ENCODE measurements at regions not wholly inside any gene's neighbourhood (a gene's known extent, or its start where the extent isn't known, plus 50 kb on each side); places are given as distances from the start of the nearest gene placed in this dataset.

DNA sequence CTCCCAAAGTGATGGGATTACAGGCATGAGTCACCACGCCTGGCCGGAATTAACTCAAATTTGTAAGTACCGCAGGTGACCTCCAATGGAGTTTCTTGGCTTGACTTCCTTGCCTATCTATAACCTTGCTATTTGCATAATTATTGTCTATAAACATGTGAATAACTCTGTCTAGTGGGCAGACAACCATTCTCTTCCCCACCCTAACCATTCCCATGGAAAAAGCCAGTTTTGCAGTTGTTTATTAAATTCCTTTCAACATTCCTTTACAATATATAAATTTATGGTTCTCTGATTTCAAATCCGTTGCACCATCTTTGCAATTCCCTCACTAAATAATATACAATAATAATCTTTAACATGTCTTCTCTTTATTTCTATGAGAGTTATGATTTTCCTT, 61.0 kb upstream of the ZDHHC17 start:
- peaks cover 2% of the 10 kb centered on the region; the same call in 1 of the 2 replicates for H3K4me1 ChIP-seq (ENCODE audit: control insufficient read depth, insufficient read depth, low read length)
- WGBS (ENCODE audit: insufficient coverage, insufficient read length): 100% methylated on average over 1 of the region's 4 CpGs
- H3K36me3 ChIP-seq (ENCODE audit: control insufficient read depth, insufficient read depth, low read length): no peaks in the 10 kb centered on the region
- no peaks in the 10 kb centered on the region for H3K9me3 ChIP-seq (ENCODE audit: control insufficient read depth, insufficient read depth, low read length)
- H3K27me3 ChIP-seq (ENCODE audit: control insufficient read depth, insufficient read depth, low read length): no peaks in the 10 kb centered on the region
- H3K27ac ChIP-seq (ENCODE audit: low read length): no peak overlapping the region
- no peak for DNase-seq (ENCODE audit: low read depth, low spot score)
- no peak overlapping the region for H3K4me3 ChIP-seq (ENCODE audit: low read length)

DNA sequence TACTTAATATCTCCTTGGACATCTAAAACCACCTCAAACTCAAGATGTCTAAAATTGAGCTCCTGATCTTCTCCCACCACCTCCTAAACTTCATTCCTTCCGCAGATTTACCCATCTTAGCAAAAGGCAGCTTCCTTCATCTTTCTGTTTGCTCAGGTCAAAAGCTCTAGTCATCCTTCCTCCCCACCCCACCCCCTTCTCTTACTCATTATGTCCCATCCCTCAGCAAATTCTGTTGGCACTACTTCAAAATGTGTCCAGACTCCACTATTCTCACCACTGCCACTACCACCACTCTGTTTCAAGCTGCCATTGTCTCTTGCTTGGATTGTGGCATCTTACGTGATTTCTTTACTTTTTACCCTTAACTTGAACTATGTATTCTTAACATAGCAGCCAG, 59.2 kb upstream of the ZDHHC17 start:
- Histone ChIP-seq H3K27ac (ENCODE audit: low read length) (no peak overlapping the region), H3K36me3 (ENCODE audit: control insufficient read depth, insufficient read depth, low read length) (no peaks in the 10 kb centered on the region), H3K4me1 (ENCODE audit: control insufficient read depth, insufficient read depth, low read length) (no peaks in the 10 kb centered on the region), H3K9me3 (ENCODE audit: control insufficient read depth, insufficient read depth, low read length) (no peaks in the 10 kb centered on the region), H3K4me3 (ENCODE audit: low read length) (no peak overlapping the region), H3K27me3 (ENCODE audit: control insufficient read depth, insufficient read depth, low read length) (no peaks in the 10 kb centered on the region)
- no CpG with 5 or more reads among the region's 2 CpGs for WGBS (ENCODE audit: insufficient coverage, insufficient read length)
- DNase-seq (ENCODE audit: low read depth, low spot score): no peak

DNA sequence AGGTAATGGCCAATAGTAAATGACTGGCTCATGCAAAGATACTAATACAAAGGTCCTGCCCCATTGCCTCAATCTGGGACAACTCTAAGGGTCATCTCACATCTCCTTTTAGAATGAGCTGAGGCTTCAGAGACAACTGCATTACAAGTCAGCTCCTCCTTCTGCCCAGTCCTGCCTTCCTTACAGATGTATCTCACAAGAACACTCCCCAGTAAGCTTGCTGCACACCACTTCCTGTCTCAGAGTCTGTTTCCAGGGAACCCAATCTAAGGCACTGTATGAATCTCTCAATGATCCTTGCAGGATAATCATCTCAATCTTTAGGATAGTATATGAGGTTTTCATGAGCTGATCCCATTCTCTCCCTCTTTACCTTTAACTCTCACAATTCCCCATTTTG, 57.8 kb upstream of the ZDHHC17 start:
- Histone ChIP-seq H3K4me3 (ENCODE audit: low read length) (no peak overlapping the region), H3K4me1 (ENCODE audit: control insufficient read depth, insufficient read depth, low read length) (no peaks in the 10 kb centered on the region), H3K27me3 (ENCODE audit: control insufficient read depth, insufficient read depth, low read length) (no peaks in the 10 kb centered on the region), H3K9me3 (ENCODE audit: control insufficient read depth, insufficient read depth, low read length) (no peaks in the 10 kb centered on the region), H3K27ac (ENCODE audit: low read length) (no peak overlapping the region), H3K36me3 (ENCODE audit: control insufficient read depth, insufficient read depth, low read length) (no peaks in the 10 kb centered on the region)
- DNase-seq (ENCODE audit: low read depth, low spot score): no peak

DNA sequence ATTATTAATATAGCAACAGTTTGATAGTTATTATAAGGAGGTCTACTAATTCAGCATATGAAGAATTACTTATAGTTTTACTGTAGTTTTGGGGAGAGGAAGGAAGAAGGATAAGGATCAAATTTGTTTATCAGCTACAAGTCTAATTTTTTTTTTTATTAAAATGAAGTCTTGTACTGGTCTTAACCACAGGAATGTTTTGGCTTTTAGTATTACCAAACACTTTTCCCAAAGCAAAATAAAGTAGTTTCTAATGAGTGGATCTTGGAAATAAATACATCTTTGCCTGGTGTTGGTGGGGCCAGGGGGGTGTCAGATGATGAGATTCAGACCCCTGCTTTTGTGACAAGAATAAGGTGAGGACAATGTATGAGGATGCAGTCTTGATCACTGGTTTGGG, 57.2 kb upstream of the ZDHHC17 start:
- no peak for DNase-seq (ENCODE audit: low read depth, low spot score)
- H3K27ac ChIP-seq (ENCODE audit: low read length): no peak overlapping the region
- no peak overlapping the region for H3K4me3 ChIP-seq (ENCODE audit: low read length)
- H3K36me3 ChIP-seq (ENCODE audit: control insufficient read depth, insufficient read depth, low read length): no peaks in the 10 kb centered on the region
- no peaks in the 10 kb centered on the region for H3K9me3 ChIP-seq (ENCODE audit: control insufficient read depth, insufficient read depth, low read length)
- no peaks in the 10 kb centered on the region for H3K27me3 ChIP-seq (ENCODE audit: control insufficient read depth, insufficient read depth, low read length)
- H3K4me1 ChIP-seq (ENCODE audit: control insufficient read depth, insufficient read depth, low read length): no peaks in the 10 kb centered on the region

DNA sequence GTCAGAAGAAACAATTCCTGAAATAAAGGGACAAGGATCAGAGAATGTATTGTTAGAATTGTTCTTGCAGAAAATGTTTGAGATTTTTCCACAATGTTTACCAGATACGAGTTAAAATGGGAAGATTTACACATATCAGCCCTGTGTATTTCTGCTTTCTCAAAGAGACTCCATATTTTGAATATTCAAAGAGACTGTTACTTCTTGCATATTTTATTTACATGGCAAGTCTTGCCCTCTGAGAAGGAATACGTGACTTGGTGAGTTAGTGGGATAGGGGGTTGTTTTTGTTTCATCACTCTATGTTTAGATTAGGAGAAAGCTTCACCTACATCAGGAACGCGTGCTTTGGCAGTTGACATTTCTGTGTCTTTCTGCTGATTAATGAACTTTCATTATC, 56.1 kb upstream of the ZDHHC17 start:
- Histone ChIP-seq H3K27ac (ENCODE audit: low read length) (no peak overlapping the region), H3K36me3 (ENCODE audit: control insufficient read depth, insufficient read depth, low read length) (no peaks in the 10 kb centered on the region), H3K9me3 (ENCODE audit: control insufficient read depth, insufficient read depth, low read length) (no peaks in the 10 kb centered on the region), H3K4me1 (ENCODE audit: control insufficient read depth, insufficient read depth, low read length) (no peaks in the 10 kb centered on the region), H3K27me3 (ENCODE audit: control insufficient read depth, insufficient read depth, low read length) (no peaks in the 10 kb centered on the region), H3K4me3 (ENCODE audit: low read length) (no peak overlapping the region)
- DNase-seq (ENCODE audit: low read depth, low spot score): no peak
- no CpG with 5 or more reads among the region's 4 CpGs for WGBS (ENCODE audit: insufficient coverage, insufficient read length)

DNA sequence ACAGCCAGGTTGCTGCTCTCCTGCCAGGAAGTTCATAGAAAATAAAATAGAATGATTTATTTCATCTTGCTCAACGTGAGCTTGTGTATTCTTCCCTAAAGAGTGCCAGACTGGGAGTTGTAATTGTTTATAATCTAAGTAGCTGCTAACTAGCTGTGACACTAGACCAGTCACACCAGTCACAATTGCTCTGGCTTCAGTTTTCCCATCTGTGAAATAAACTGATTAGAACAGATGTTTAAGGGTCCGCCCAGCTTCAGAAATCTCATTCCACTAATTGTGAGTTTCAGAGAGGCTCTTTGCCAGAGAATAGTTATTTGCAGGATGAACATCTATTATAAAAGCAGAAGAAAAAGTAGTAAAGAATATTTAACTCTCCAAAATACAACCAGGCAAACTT, 55.6 kb upstream of the ZDHHC17 start:
- H3K4me1 ChIP-seq (ENCODE audit: control insufficient read depth, insufficient read depth, low read length): no peaks in the 10 kb centered on the region
- DNase-seq (ENCODE audit: low read depth, low spot score): no peak
- no peak overlapping the region for H3K27ac ChIP-seq (ENCODE audit: low read length)
- H3K36me3 ChIP-seq (ENCODE audit: control insufficient read depth, insufficient read depth, low read length): no peaks in the 10 kb centered on the region
- WGBS (ENCODE audit: insufficient coverage, insufficient read length): no CpG with 5 or more reads among the region's 2 CpGs
- H3K27me3 ChIP-seq (ENCODE audit: control insufficient read depth, insufficient read depth, low read length): no peaks in the 10 kb centered on the region
- no peaks in the 10 kb centered on the region for H3K9me3 ChIP-seq (ENCODE audit: control insufficient read depth, insufficient read depth, low read length)
- no peak overlapping the region for H3K4me3 ChIP-seq (ENCODE audit: low read length)

DNA sequence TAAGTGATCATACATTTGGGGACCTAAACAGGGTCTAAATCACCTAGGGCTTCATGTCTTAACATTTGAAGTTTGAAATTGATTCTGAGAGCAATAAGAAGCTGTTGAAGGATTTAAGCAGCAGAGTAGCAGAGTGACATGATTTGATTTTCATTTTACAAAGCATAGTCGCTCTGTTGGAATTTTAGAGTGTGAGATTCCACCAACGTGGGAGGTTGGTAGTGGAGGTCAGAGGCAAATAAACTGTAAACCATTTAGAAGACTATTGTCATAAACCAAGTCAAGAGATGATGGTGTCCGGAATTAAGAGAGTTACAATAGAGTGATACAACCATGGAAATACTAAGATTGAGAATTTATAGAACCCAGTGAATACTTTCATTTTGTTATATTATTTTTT, 52.7 kb upstream of the ZDHHC17 start:
- DNase-seq (ENCODE audit: low read depth, low spot score): no peak
- WGBS (ENCODE audit: insufficient coverage, insufficient read length): no CpG with 5 or more reads among the region's 3 CpGs
- no peaks in the 10 kb centered on the region for H3K9me3 ChIP-seq (ENCODE audit: control insufficient read depth, insufficient read depth, low read length)
- H3K27me3 ChIP-seq (ENCODE audit: control insufficient read depth, insufficient read depth, low read length): no peaks in the 10 kb centered on the region
- no peaks in the 10 kb centered on the region for H3K4me1 ChIP-seq (ENCODE audit: control insufficient read depth, insufficient read depth, low read length)
- H3K27ac ChIP-seq (ENCODE audit: low read length): no peak overlapping the region
- H3K36me3 ChIP-seq (ENCODE audit: control insufficient read depth, insufficient read depth, low read length): no peaks in the 10 kb centered on the region
- no peak overlapping the region for H3K4me3 ChIP-seq (ENCODE audit: low read length)

DNA sequence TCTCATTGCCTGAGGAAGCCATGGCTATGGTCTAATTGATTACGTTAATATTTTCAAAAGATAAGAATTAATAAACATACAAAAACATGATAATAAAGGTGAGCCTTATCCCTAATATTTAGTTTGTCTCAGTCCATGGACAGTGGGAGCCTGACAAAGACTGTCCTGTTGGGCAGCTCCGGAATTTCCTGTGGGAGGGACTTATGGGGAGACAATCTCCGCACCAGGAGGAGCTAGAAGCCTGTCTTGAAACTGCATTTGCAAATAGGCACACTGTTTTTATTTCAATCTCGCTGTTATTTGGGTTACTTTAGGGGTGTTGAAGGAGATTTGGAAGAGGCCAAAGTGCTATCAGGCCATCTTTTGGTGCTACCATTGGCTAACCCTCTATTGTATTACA, 50.8 kb upstream of the ZDHHC17 start:
- no peaks in the 10 kb centered on the region for H3K9me3 ChIP-seq (ENCODE audit: control insufficient read depth, insufficient read depth, low read length)
- H3K4me3 ChIP-seq (ENCODE audit: low read length): no peak overlapping the region
- H3K27ac ChIP-seq (ENCODE audit: low read length): no peak overlapping the region
- no peaks in the 10 kb centered on the region for H3K4me1 ChIP-seq (ENCODE audit: control insufficient read depth, insufficient read depth, low read length)
- no peaks in the 10 kb centered on the region for H3K27me3 ChIP-seq (ENCODE audit: control insufficient read depth, insufficient read depth, low read length)
- H3K36me3 ChIP-seq (ENCODE audit: control insufficient read depth, insufficient read depth, low read length): no peaks in the 10 kb centered on the region
- no CpG with 5 or more reads among the region's 4 CpGs for WGBS (ENCODE audit: insufficient coverage, insufficient read length)
- no peak for DNase-seq (ENCODE audit: low read depth, low spot score)

DNA sequence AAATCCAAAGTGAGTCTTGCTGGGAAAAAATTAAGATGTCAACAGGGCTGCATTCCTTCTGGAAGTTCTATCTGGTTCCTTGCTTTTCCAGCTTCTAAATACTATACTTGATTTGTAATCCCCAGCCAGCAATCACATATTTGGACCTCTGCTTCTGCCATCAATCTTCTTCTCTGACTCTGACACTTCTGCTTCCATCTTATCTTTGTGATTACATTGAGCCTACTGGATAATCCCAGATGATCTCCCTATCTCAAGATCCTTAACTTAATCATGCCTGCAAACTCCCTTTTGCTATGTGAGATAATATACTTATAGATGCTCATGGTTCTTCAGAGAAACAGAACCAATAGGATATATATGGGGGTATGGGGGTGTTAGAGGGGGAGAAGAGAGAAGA, 49.9 kb upstream of the ZDHHC17 start:
- Histone ChIP-seq H3K27me3 (ENCODE audit: control insufficient read depth, insufficient read depth, low read length) (no peaks in the 10 kb centered on the region), H3K9me3 (ENCODE audit: control insufficient read depth, insufficient read depth, low read length) (no peaks in the 10 kb centered on the region), H3K4me1 (ENCODE audit: control insufficient read depth, insufficient read depth, low read length) (0 out of 2 replicates have a peak, but pooled peaks cover 2% of the 10 kb centered on the region), H3K36me3 (ENCODE audit: control insufficient read depth, insufficient read depth, low read length) (no peaks in the 10 kb centered on the region), H3K4me3 (ENCODE audit: low read length) (no peak overlapping the region), H3K27ac (ENCODE audit: low read length) (no peak overlapping the region)
- no peak for DNase-seq (ENCODE audit: low read depth, low spot score)

Measured in iPS DF 6.9 (cell line).